Activated CD8-positive, alpha-beta memory T cell treated with anti-CD3 and anti-CD28 coated beads, Interleukin-2, amount 50 U/mL, for 4 hours (primary cell): ENCODE measurements at regions not wholly inside any gene's neighbourhood (a gene's known extent, or its start where the extent isn't known, plus 50 kb on each side); places are given as distances from the start of the nearest gene placed in this dataset.

ENCODE experiments used
- DNase-seq: peaks from one replicate; pipeline ENCODE4 v3.0.0-alpha.2; 2020

- DNase-seq, result no peak
Observed at GRCh38 chr5:135216471-135217343, 182.3 kb downstream of the MACROH2A1 start.

GRCh38 chr5:135215617-135216470 is 181.8 kb upstream of the PITX1 start:
- no peak for DNase-seq

GRCh38 chr5:135214897-135215616 is 181.0 kb upstream of the PITX1 start:
- no peak for DNase-seq

- no peak for DNase-seq
Observed at GRCh38 chr5:135213466-135214239, 179.6 kb upstream of the PITX1 start.

GRCh38 chr5:135213027-135213386 is 179.0 kb upstream of the PITX1 start:
- no peak for DNase-seq

GRCh38 chr5:135212361-135213026 is 178.5 kb upstream of the PITX1 start:
- DNase-seq, result no peak

- no peak for DNase-seq
Observed at GRCh38 chr5:135211791-135212190, 177.8 kb upstream of the PITX1 start.

GRCh38 chr5:135211083-135211790 is 177.2 kb upstream of the PITX1 start:
- no peak for DNase-seq

- no peak for DNase-seq
Observed at GRCh38 chr5:135210286-135211055, 176.4 kb upstream of the PITX1 start.

GRCh38 chr5:135208903-135209721 is 175.1 kb upstream of the PITX1 start:
- DNase-seq, result no peak

GRCh38 chr5:135208555-135208902 is 174.5 kb upstream of the PITX1 start:
- DNase-seq, result no peak

GRCh38 chr5:135207866-135208265 is 173.8 kb upstream of the PITX1 start:
- DNase-seq, result no peak

- no peak for DNase-seq
Observed at GRCh38 chr5:135206862-135207261, 172.8 kb upstream of the PITX1 start.

- DNase-seq, result no peak
Observed at GRCh38 chr5:135205632-135206349, 171.8 kb upstream of the PITX1 start.

GRCh38 chr5:135204151-135204600 is 170.1 kb upstream of the PITX1 start:
- DNase-seq, result no peak

- no peak for DNase-seq
Observed at GRCh38 chr5:135203593-135204036, 169.6 kb upstream of the PITX1 start.

GRCh38 chr5:135203019-135203418 is 169.0 kb upstream of the PITX1 start:
- no peak for DNase-seq

- DNase-seq, result no peak
Observed at GRCh38 chr5:135199919-135200318, 165.9 kb upstream of the PITX1 start.

- DNase-seq, result no peak
Observed at GRCh38 chr5:135196483-135196882, 162.5 kb upstream of the PITX1 start.
